GM21390 (cell line): ENCODE measurements at regions not wholly inside any gene's neighbourhood (a gene's known extent, or its start where the extent isn't known, plus 50 kb on each side); places are given as distances from the start of the nearest gene placed in this dataset.
"Not testable (repeated sequence)": the region's sequence is repeated elsewhere in the genome, so short reads cannot be mapped to it uniquely, and the experiment has no call there.

Experiments
- ATAC-seq: cut with Tn5 transposase; IDR thresholded peaks from one replicate; pipeline ENCODE4 v1.9.1; 2021; ENCODE audit not compliant: unreplicated experiment

GRCh38 chr21:13935396-13936032 lies 275.2 kb downstream of the LIPI start:
- not testable (repeated sequence) for ATAC-seq

GRCh38 chr21:13934887-13935342 lies 275.8 kb downstream of the LIPI start:
- not testable (repeated sequence) for ATAC-seq

- ATAC-seq, result not testable (repeated sequence)
These were observed 287.6 kb downstream of the LIPI start for GRCh38 chr21:13923175-13923574.

- ATAC-seq, result not testable (repeated sequence)
These were observed 289.3 kb downstream of the LIPI start for GRCh38 chr21:13921455-13921854.

- ATAC-seq, result not testable (repeated sequence)
These were observed 297.8 kb downstream of the POTED start for GRCh38 chr21:13907385-13907784.

- not testable (repeated sequence) for ATAC-seq
These were observed 287.1 kb downstream of the POTED start for GRCh38 chr21:13896596-13897247.

- not testable (repeated sequence) for ATAC-seq
These were observed 284.0 kb downstream of the POTED start for GRCh38 chr21:13893617-13894016.

- not testable (repeated sequence) for ATAC-seq
These were observed 283.4 kb downstream of the POTED start for GRCh38 chr21:13893025-13893424.

GRCh38 chr21:13892146-13892751 lies 282.7 kb downstream of the POTED start:
- ATAC-seq, result not testable (repeated sequence)

- not testable (repeated sequence) for ATAC-seq
These were observed 279.6 kb downstream of the POTED start for GRCh38 chr21:13889176-13889575.

- ATAC-seq, result not testable (repeated sequence)
These were observed 274.2 kb downstream of the POTED start for GRCh38 chr21:13883641-13884395.

GRCh38 chr21:13877503-13877902 lies 267.9 kb downstream of the POTED start:
- ATAC-seq, result not testable (repeated sequence)

- ATAC-seq, result not testable (repeated sequence)
These were observed 267.4 kb downstream of the POTED start for GRCh38 chr21:13876999-13877398.

- ATAC-seq, result not testable (repeated sequence)
These were observed 264.4 kb downstream of the POTED start for GRCh38 chr21:13874001-13874400.

GRCh38 chr21:13854638-13855037 lies 245.1 kb downstream of the POTED start:
- no peak for ATAC-seq

- ATAC-seq, result not testable (repeated sequence)
These were observed 241.2 kb downstream of the POTED start for GRCh38 chr21:13850808-13851207.

GRCh38 chr21:13849489-13849888 lies 239.9 kb downstream of the POTED start:
- not testable (repeated sequence) for ATAC-seq

GRCh38 chr21:13846718-13847117 lies 237.1 kb downstream of the POTED start:
- not testable (repeated sequence) for ATAC-seq

- ATAC-seq, result not testable (repeated sequence)
These were observed 235.0 kb downstream of the POTED start for GRCh38 chr21:13844574-13844973.

- ATAC-seq, result not testable (repeated sequence)
These were observed 233.5 kb downstream of the POTED start for GRCh38 chr21:13843081-13843480.

GRCh38 chr21:13827666-13828065 lies 218.1 kb downstream of the POTED start:
- ATAC-seq, result not testable (repeated sequence)
